ENCODE measurements at regions not wholly inside any gene's neighbourhood (a gene's known extent, or its start where the extent isn't known, plus 50 kb on each side); places are given as distances from the start of the nearest gene placed in this dataset.
A peak's percentile ranks its signal among the peaks of the same experiment; 100 is the strongest.

GRCh38 chr7:130881091-130881798 is 147.2 kb upstream of the KLF14 start:
- no peak for DNase-seq

- no peak for DNase-seq
Observed at GRCh38 chr7:130881799-130882141, 147.8 kb upstream of the KLF14 start.

GRCh38 chr7:130882396-130882795 is 148.4 kb upstream of the KLF14 start:
- DNase-seq = no peak

GRCh38 chr7:130883928-130884327 is 149.9 kb upstream of the KLF14 start:
- no peak for DNase-seq

GRCh38 chr7:130884437-130885417 is 150.7 kb upstream of the KLF14 start:
- DNase-seq = no peak

GRCh38 chr7:130886438-130887135 is 152.6 kb upstream of the KLF14 start:
- DNase-seq = no peak

- DNase-seq = no peak
Observed at GRCh38 chr7:130887182-130887956, 153.4 kb upstream of the KLF14 start.

GRCh38 chr7:130887957-130888371 is 154.0 kb upstream of the KLF14 start:
- DNase-seq = peak; percentile 42

GRCh38 chr7:130888468-130888867 is 154.5 kb upstream of the KLF14 start:
- no peak for DNase-seq

GRCh38 chr7:130890176-130891020 is 156.4 kb upstream of the KLF14 start:
- no peak for DNase-seq

- no peak for DNase-seq
Observed at GRCh38 chr7:130891254-130892094, 157.5 kb upstream of the KLF14 start.

GRCh38 chr7:130893441-130893894 is 159.5 kb upstream of the KLF14 start:
- DNase-seq = no peak

- peak; percentile 45 for DNase-seq
Observed at GRCh38 chr7:130894146-130894908, 160.3 kb upstream of the KLF14 start.

- peak; percentile 13 for DNase-seq
Observed at GRCh38 chr7:130894909-130895750, 161.1 kb upstream of the KLF14 start.

GRCh38 chr7:130896051-130896881 is 162.3 kb upstream of the KLF14 start:
- no peak for DNase-seq

GRCh38 chr7:130896898-130897514 is 163.0 kb upstream of the KLF14 start:
- peak; percentile 70 for DNase-seq
